A549 (cell line): ENCODE measurements at regions not wholly inside any gene's neighbourhood (a gene's known extent, or its start where the extent isn't known, plus 50 kb on each side); places are given as distances from the start of the nearest gene placed in this dataset.

Experiments used
- KDM1A ChIP-seq: fragments of 200-600 bp; sonication (generic); IDR thresholded peaks from 2 replicates; pipeline ENCODE4 v1.6.1; 2016; ENCODE audit warnings: low read depth, mild to moderate bottlenecking
- SMC3 ChIP-seq: fragments of >200 bp; sonication (Bioruptor Twin); formaldehyde crosslinking; IDR thresholded peaks from 3 replicates; pipeline ENCODE4 v1.6.1; 2018; ENCODE audit warnings: inconsistent platforms
- TF ChIP-seq, protein P1 (sequence below): fragments of >200 bp; sonication (Bioruptor Twin); formaldehyde crosslinking; IDR thresholded peaks from 3 replicates; pipeline ENCODE4 v1.5.1; 2016

DNA sequence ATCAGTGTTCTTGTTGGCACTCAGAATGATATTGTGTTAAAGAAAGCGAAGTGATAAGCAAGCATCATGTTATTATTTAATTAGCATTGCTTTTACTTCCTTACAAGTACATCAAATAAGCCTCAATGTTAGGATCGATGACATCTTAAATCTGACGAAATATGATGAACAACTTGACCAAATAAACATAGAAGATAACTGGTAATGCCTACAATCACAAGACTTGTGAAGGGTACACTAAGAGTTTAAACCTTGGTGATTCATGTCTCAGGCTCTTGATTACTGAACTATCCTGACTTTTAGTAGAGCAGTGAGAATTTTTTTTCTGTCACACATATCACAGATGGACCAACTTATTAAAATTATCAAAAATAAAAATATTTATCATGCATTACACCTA lies 500.8 kb upstream of the ZEB2 start:
- TF ChIP-seq KDM1A (no peak), SMC3 (peak; percentile 35; the same call in 1 of the 3 replicates)
- TF ChIP-seq, protein P1, sequence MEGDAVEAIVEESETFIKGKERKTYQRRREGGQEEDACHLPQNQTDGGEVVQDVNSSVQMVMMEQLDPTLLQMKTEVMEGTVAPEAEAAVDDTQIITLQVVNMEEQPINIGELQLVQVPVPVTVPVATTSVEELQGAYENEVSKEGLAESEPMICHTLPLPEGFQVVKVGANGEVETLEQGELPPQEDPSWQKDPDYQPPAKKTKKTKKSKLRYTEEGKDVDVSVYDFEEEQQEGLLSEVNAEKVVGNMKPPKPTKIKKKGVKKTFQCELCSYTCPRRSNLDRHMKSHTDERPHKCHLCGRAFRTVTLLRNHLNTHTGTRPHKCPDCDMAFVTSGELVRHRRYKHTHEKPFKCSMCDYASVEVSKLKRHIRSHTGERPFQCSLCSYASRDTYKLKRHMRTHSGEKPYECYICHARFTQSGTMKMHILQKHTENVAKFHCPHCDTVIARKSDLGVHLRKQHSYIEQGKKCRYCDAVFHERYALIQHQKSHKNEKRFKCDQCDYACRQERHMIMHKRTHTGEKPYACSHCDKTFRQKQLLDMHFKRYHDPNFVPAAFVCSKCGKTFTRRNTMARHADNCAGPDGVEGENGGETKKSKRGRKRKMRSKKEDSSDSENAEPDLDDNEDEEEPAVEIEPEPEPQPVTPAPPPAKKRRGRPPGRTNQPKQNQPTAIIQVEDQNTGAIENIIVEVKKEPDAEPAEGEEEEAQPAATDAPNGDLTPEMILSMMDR: no peak
